Thyroid gland (tissue), 4 donors: ENCODE measurements at regions not wholly inside any gene's neighbourhood (a gene's known extent, or its start where the extent isn't known, plus 50 kb on each side); places are given as distances from the start of the nearest gene placed in this dataset.

Experiments used
- DNase-seq, 2 donors: peaks; one replicate each; pipeline ENCODE4 v3.0.0-alpha.2; 2019
- H3K27ac ChIP-seq, 3 donors: fragments of 200-600 bp; sonication (generic); 1 replicate in 2 of 3; 2 replicates in 1 of 3; pipeline ENCODE4 v1.5.1; 2016 to 2019; ENCODE audit warnings: mild to moderate bottlenecking in 1 of 3, moderate library complexity in 1 of 3
- H3K27me3 ChIP-seq: fragments of 200-600 bp; sonication (generic); one replicate; pipeline ENCODE4 v1.5.1; 2019
- H3K36me3 ChIP-seq, 2 donors: fragments of 200-600 bp; sonication (generic); one replicate each; pipeline ENCODE4 v1.5.1; 2016 to 2019
- H3K4me1 ChIP-seq, 2 donors: fragments of 200-600 bp; sonication (generic); one replicate each; pipeline ENCODE4 v1.5.1; 2017 to 2019
- H3K4me3 ChIP-seq, 3 donors: fragments of 200-600 bp; sonication (generic); replicated peaks in 1 of 3; 1 replicate in 2 of 3; 2 replicates in 1 of 3; pipeline ENCODE4 v1.5.1; 2016; ENCODE audit warnings: mild to moderate bottlenecking in 1 of 3
- H3K9me3 ChIP-seq: fragments of 200-600 bp; sonication (generic); one replicate; pipeline ENCODE4 v1.5.1; 2017
- POLR2A ChIP-seq, 2 donors: fragments of 450-650 bp; IDR thresholded peaks; one replicate each; pipeline ENCODE4 v1.6.1; 2017; ENCODE audit warnings: antibody characterized with exemption in 2 of 2, mild to moderate bottlenecking in 2 of 2, moderate library complexity in 1 of 2
- WGBS, 2 donors: methylation state at CpG; one replicate each; pipeline ENCODE4 v1.1.5; 2017; 5-methylcytosine and 5-hydroxymethylcytosine counted together
- intact Hi-C: fragments of 100-400 bp; cut with DNase I; formaldehyde crosslinking; loops from one replicate; pipeline ENCODE4 v1.15.1; 2023
- TF ChIP-seq, protein P1 (sequence below), 6 experiments: fragments of 200-600 bp in 3 of 6; fragments of 450-650 bp in 3 of 6; sonication (generic) in 3 of 6; IDR thresholded peaks; one replicate each; pipeline ENCODE4 v1.5.1; 2016 to 2019; ENCODE audit warnings: antibody characterized with exemption in 6 of 6, mild to moderate bottlenecking in 2 of 6, inconsistent platforms in 1 of 6, moderate library complexity in 1 of 6

DNA sequence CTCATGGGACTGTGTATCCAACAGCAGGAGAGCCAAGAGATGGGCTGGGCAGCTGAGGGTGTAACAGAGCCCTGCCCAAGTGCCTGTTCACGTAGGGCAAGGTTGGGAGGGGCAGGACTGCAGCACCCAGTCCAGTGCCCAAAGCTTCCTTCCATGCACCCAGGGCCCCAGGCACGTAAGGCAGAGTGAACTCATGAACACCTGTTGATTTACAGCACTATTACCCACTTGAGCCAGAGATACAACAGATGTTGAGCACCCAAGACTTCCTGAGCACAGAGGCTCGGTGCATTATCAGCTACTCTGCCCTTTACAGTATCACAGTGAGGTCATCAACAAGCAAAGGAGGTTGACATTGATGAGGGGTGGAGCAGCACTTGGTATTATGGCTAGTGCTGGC is 50.2 kb upstream of the FHL2 start:
- 73 to 86% methylated on average over 3 of the region's 3 CpGs for WGBS, 2 donors
- H3K27me3 ChIP-seq = no peaks in the 10 kb centered on the region
- TF ChIP-seq, protein P1, sequence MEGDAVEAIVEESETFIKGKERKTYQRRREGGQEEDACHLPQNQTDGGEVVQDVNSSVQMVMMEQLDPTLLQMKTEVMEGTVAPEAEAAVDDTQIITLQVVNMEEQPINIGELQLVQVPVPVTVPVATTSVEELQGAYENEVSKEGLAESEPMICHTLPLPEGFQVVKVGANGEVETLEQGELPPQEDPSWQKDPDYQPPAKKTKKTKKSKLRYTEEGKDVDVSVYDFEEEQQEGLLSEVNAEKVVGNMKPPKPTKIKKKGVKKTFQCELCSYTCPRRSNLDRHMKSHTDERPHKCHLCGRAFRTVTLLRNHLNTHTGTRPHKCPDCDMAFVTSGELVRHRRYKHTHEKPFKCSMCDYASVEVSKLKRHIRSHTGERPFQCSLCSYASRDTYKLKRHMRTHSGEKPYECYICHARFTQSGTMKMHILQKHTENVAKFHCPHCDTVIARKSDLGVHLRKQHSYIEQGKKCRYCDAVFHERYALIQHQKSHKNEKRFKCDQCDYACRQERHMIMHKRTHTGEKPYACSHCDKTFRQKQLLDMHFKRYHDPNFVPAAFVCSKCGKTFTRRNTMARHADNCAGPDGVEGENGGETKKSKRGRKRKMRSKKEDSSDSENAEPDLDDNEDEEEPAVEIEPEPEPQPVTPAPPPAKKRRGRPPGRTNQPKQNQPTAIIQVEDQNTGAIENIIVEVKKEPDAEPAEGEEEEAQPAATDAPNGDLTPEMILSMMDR (IDR thresholded peaks at IDR 0.05) = no peak
- no peak for TF ChIP-seq POLR2A (IDR thresholded peaks at IDR 0.05)
- H3K4me3 ChIP-seq = no peak overlapping the region
- no peak for DNase-seq
- H3K27ac ChIP-seq = no peak overlapping the region
- no peaks in the 10 kb centered on the region for H3K36me3 ChIP-seq
- no peaks in the 10 kb centered on the region for H3K9me3 ChIP-seq
- peaks cover 2 to 5% of the 10 kb centered on the region in 2 donors for H3K4me1 ChIP-seq
- intact Hi-C loops = no loop called here
